ENCODE measurements at regions not wholly inside any gene's neighbourhood (a gene's known extent, or its start where the extent isn't known, plus 50 kb on each side); places are given as distances from the start of the nearest gene placed in this dataset.

GRCh38 chr15:95208071-95208470 lies 976.7 kb downstream of the MCTP2 start:
- H3K4me3 ChIP-seq (replicated peaks; ENCODE audit: insufficient read depth, low read length): no peak overlapping the region
- H3K27ac ChIP-seq (replicated peaks): no peak overlapping the region
- H3K27me3 ChIP-seq (ENCODE audit: insufficient read depth, poor library complexity, severe bottlenecking): no peaks in the 10 kb centered on the region
- DNase-seq (ENCODE audit: low read depth in 1 of 2, low spot score in 1 of 2): no peak
- TF ChIP-seq GABPA (IDR thresholded peaks at IDR 0.05; ENCODE audit: low read depth) (no peak), REST (IDR thresholded peaks at IDR 0.05; ENCODE audit: insufficient replicate concordance, low read depth) (no peak), SPI1 (IDR thresholded peaks at IDR 0.05; ENCODE audit: borderline replicate concordance, low read depth) (no peak), CTCF (IDR thresholded peaks at IDR 0.05; ENCODE audit: insufficient read depth, low read length) (no peak), POLR2AphosphoS5 (IDR thresholded peaks at IDR 0.05; ENCODE audit: low read depth) (no peak)

GRCh38 chr15:95208988-95209387 lies 977.6 kb downstream of the MCTP2 start:
- peak; percentile 7 to 68 for DNase-seq (ENCODE audit: low read depth in 1 of 2, low spot score in 1 of 2)
- Histone ChIP-seq H3K4me3 (replicated peaks; ENCODE audit: insufficient read depth, low read length) (no peak overlapping the region), H3K27ac (replicated peaks) (peak overlapping the region; percentile 10), H3K27me3 (ENCODE audit: insufficient read depth, poor library complexity, severe bottlenecking) (no peaks in the 10 kb centered on the region)
- TF ChIP-seq CTCF (IDR thresholded peaks at IDR 0.05; ENCODE audit: insufficient read depth, low read length) (no peak), SPI1 (IDR thresholded peaks at IDR 0.05; ENCODE audit: borderline replicate concordance, low read depth) (0 out of 2 replicates have a peak, but pooled peaks have one; percentile 5), GABPA (IDR thresholded peaks at IDR 0.05; ENCODE audit: low read depth) (peak; percentile 43; the same call in 1 of the 2 replicates)

- Histone ChIP-seq H3K27ac (replicated peaks) (no peak overlapping the region), H3K27me3 (ENCODE audit: insufficient read depth, poor library complexity, severe bottlenecking) (no peaks in the 10 kb centered on the region), H3K4me3 (replicated peaks; ENCODE audit: insufficient read depth, low read length) (no peak overlapping the region)
- DNase-seq (ENCODE audit: low read depth in 1 of 2, low spot score in 1 of 2): no peak
- TF ChIP-seq POLR2AphosphoS5 (IDR thresholded peaks at IDR 0.05; ENCODE audit: low read depth) (no peak), REST (IDR thresholded peaks at IDR 0.05; ENCODE audit: insufficient replicate concordance, low read depth) (no peak), GABPA (IDR thresholded peaks at IDR 0.05; ENCODE audit: low read depth) (no peak), SPI1 (IDR thresholded peaks at IDR 0.05; ENCODE audit: borderline replicate concordance, low read depth) (no peak), CTCF (IDR thresholded peaks at IDR 0.05; ENCODE audit: insufficient read depth, low read length) (no peak)
Observed at GRCh38 chr15:95210436-95210981, 979.1 kb downstream of the MCTP2 start.

- no peak for TF ChIP-seq CTCF (IDR thresholded peaks at IDR 0.05; ENCODE audit: insufficient read depth, low read length)
- no peak for TF ChIP-seq POLR2AphosphoS5 (IDR thresholded peaks at IDR 0.05; ENCODE audit: low read depth)
- TF ChIP-seq REST (IDR thresholded peaks at IDR 0.05; ENCODE audit: insufficient replicate concordance, low read depth): no peak
- TF ChIP-seq SPI1 (IDR thresholded peaks at IDR 0.05; ENCODE audit: borderline replicate concordance, low read depth): no peak
- no peak for TF ChIP-seq GABPA (IDR thresholded peaks at IDR 0.05; ENCODE audit: low read depth)
- H3K4me3 ChIP-seq (replicated peaks; ENCODE audit: insufficient read depth, low read length): no peak overlapping the region
- no peak for DNase-seq (ENCODE audit: low read depth in 1 of 2, low spot score in 1 of 2)
- H3K27ac ChIP-seq (replicated peaks): no peak overlapping the region
- no peaks in the 10 kb centered on the region for H3K27me3 ChIP-seq (ENCODE audit: insufficient read depth, poor library complexity, severe bottlenecking)
Observed at GRCh38 chr15:95215017-95215416, 983.7 kb downstream of the MCTP2 start.
